Liver (tissue), 2 donors: ENCODE measurements at regions not wholly inside any gene's neighbourhood (a gene's known extent, or its start where the extent isn't known, plus 50 kb on each side); places are given as distances from the start of the nearest gene placed in this dataset.
"Not testable (repeated sequence)": the region's sequence is repeated elsewhere in the genome, so short reads cannot be mapped to it uniquely, and the experiment has no call there.

ENCODE experiments used
- MAX ChIP-seq: IDR thresholded peaks from 2 replicates; pipeline ENCODE4 v1.6.1; 2016; ENCODE audit warnings: antibody characterized with exemption
- RAD21 ChIP-seq, 2 donors: IDR thresholded peaks; 2 replicates each; pipeline ENCODE4 v1.6.1; 2016; ENCODE audit warnings: antibody characterized with exemption in 2 of 2, mild to moderate bottlenecking in 2 of 2
- TAF1 ChIP-seq: conservative IDR thresholded peaks from 2 replicates; pipeline ENCODE4 v1.6.1; 2016; ENCODE audit warnings: antibody characterized with exemption, mild to moderate bottlenecking
- donor health status: healthy.

- not testable (repeated sequence) for TF ChIP-seq MAX; TAF1; RAD21 (IDR thresholded peaks at IDR 0.05)
These were observed 381.7 kb upstream of the ATP10A start for GRCh38 chr15:26244782-26245181.
